ENCODE measurements at regions not wholly inside any gene's neighbourhood (a gene's known extent, or its start where the extent isn't known, plus 50 kb on each side); places are given as distances from the start of the nearest gene placed in this dataset.
A peak's percentile ranks its signal among the peaks of the same experiment; 100 is the strongest.

GRCh38 chr10:62527019-62527827, 153.1 kb downstream of the ZNF365 start:
- TF ChIP-seq POLR2A (IDR thresholded peaks at IDR 0.05; ENCODE audit: low read depth, low read length) = no peak; the same call in 1 of the 2 replicates
- no peak for TF ChIP-seq POLR2AphosphoS5 (IDR thresholded peaks at IDR 0.05; ENCODE audit: low read depth, low read length)
- TF ChIP-seq TAF1 (IDR thresholded peaks at IDR 0.05; ENCODE audit: borderline replicate concordance, low read depth, low read length) = no peak
- DNase-seq (ENCODE audit: insufficient read length) (no peak), FAIRE-seq (peak; percentile 86)

- FAIRE-seq = peak; percentile 92
- no peak for TF ChIP-seq POLR2A (IDR thresholded peaks at IDR 0.05; ENCODE audit: low read depth, low read length)
- DNase-seq (ENCODE audit: insufficient read length) = peak; percentile 9
These were observed 154.3 kb downstream of the ZNF365 start for GRCh38 chr10:62528441-62528840.

- DNase-seq (ENCODE audit: insufficient read length) = no peak
- TF ChIP-seq POLR2AphosphoS5 (IDR thresholded peaks at IDR 0.05; ENCODE audit: low read depth, low read length) (no peak), TAF1 (IDR thresholded peaks at IDR 0.05; ENCODE audit: borderline replicate concordance, low read depth, low read length) (no peak), POLR2A (IDR thresholded peaks at IDR 0.05; ENCODE audit: low read depth, low read length) (no peak)
- no peak for FAIRE-seq
These were observed 155.2 kb downstream of the ZNF365 start for GRCh38 chr10:62529396-62529795.

GRCh38 chr10:62534031-62534430, 159.9 kb downstream of the ZNF365 start:
- no peak for DNase-seq (ENCODE audit: insufficient read length)

GRCh38 chr10:62538606-62539005, 164.4 kb downstream of the ZNF365 start:
- no peak for TF ChIP-seq TAF1 (IDR thresholded peaks at IDR 0.05; ENCODE audit: borderline replicate concordance, low read depth, low read length)
- FAIRE-seq = no peak
- no peak for DNase-seq (ENCODE audit: insufficient read length)

More at GRCh38 chr10:62534031-62534430, 159.9 kb downstream of the ZNF365 start:
- no peak for FAIRE-seq
- TF ChIP-seq POLR2A (IDR thresholded peaks at IDR 0.05; ENCODE audit: low read depth, low read length) (no peak), POLR2AphosphoS5 (IDR thresholded peaks at IDR 0.05; ENCODE audit: low read depth, low read length) (no peak), TAF1 (IDR thresholded peaks at IDR 0.05; ENCODE audit: borderline replicate concordance, low read depth, low read length) (no peak)

- DNase-seq (ENCODE audit: insufficient read length) = no peak
- TF ChIP-seq POLR2A (IDR thresholded peaks at IDR 0.05; ENCODE audit: low read depth, low read length) (no peak), TAF1 (IDR thresholded peaks at IDR 0.05; ENCODE audit: borderline replicate concordance, low read depth, low read length) (no peak), POLR2AphosphoS5 (IDR thresholded peaks at IDR 0.05; ENCODE audit: low read depth, low read length) (no peak)
- no peak for FAIRE-seq
These were observed 166.2 kb downstream of the ZNF365 start for GRCh38 chr10:62540389-62540788.

GRCh38 chr10:62541811-62542210, 167.6 kb downstream of the ZNF365 start:
- no peak for FAIRE-seq
- TF ChIP-seq POLR2A (IDR thresholded peaks at IDR 0.05; ENCODE audit: low read depth, low read length) = no peak
- DNase-seq (ENCODE audit: insufficient read length) = no peak

GRCh38 chr10:62543571-62544355, 169.6 kb downstream of the ZNF365 start:
- TF ChIP-seq POLR2A (IDR thresholded peaks at IDR 0.05; ENCODE audit: low read depth, low read length) = no peak
- TF ChIP-seq POLR2AphosphoS5 (IDR thresholded peaks at IDR 0.05; ENCODE audit: low read depth, low read length) = no peak
- TF ChIP-seq TAF1 (IDR thresholded peaks at IDR 0.05; ENCODE audit: borderline replicate concordance, low read depth, low read length) = no peak
- DNase-seq (ENCODE audit: insufficient read length) (no peak), FAIRE-seq (no peak)

- TF ChIP-seq POLR2AphosphoS5 (IDR thresholded peaks at IDR 0.05; ENCODE audit: low read depth, low read length) (no peak), POLR2A (IDR thresholded peaks at IDR 0.05; ENCODE audit: low read depth, low read length) (no peak), TAF1 (IDR thresholded peaks at IDR 0.05; ENCODE audit: borderline replicate concordance, low read depth, low read length) (no peak)
- FAIRE-seq (no peak), DNase-seq (ENCODE audit: insufficient read length) (no peak)
These were observed 171.2 kb downstream of the ZNF365 start for GRCh38 chr10:62545160-62546066.

GRCh38 chr10:62548686-62549085, 174.5 kb downstream of the ZNF365 start:
- no peak for FAIRE-seq
- no peak for DNase-seq (ENCODE audit: insufficient read length)
- TF ChIP-seq POLR2A (IDR thresholded peaks at IDR 0.05; ENCODE audit: low read depth, low read length) (no peak), POLR2AphosphoS5 (IDR thresholded peaks at IDR 0.05; ENCODE audit: low read depth, low read length) (no peak), TAF1 (IDR thresholded peaks at IDR 0.05; ENCODE audit: borderline replicate concordance, low read depth, low read length) (no peak)

- no peak for TF ChIP-seq POLR2AphosphoS5 (IDR thresholded peaks at IDR 0.05; ENCODE audit: low read depth, low read length)
- TF ChIP-seq POLR2A (IDR thresholded peaks at IDR 0.05; ENCODE audit: low read depth, low read length) = no peak
- no peak for TF ChIP-seq TAF1 (IDR thresholded peaks at IDR 0.05; ENCODE audit: borderline replicate concordance, low read depth, low read length)
- FAIRE-seq (no peak), DNase-seq (ENCODE audit: insufficient read length) (no peak)
These were observed 176.0 kb downstream of the ZNF365 start for GRCh38 chr10:62550173-62550572.
